CD8-positive, alpha-beta memory T cell (primary cell): ENCODE measurements at regions not wholly inside any gene's neighbourhood (a gene's known extent, or its start where the extent isn't known, plus 50 kb on each side); places are given as distances from the start of the nearest gene placed in this dataset.
A peak's percentile ranks its signal among the peaks of the same experiment; 100 is the strongest.

Experiments used
- CTCF ChIA-PET: fragments of 350-600 bp; sonication (Branson Sonifier 250); formaldehyde crosslinking; loops from one replicate; lab custom pipeline; 2021; ENCODE audit warnings: antibody characterized with exemption; lab: Charles Lee
- POLR2A ChIA-PET: fragments of 350-600 bp; sonication (Branson Sonifier 250); formaldehyde crosslinking; loops from one replicate; lab custom pipeline; 2021; ENCODE audit warnings: antibody characterized with exemption; lab: Charles Lee
- DNase-seq, 5 donors: peaks; one replicate each; pipeline versions ENCODE4 v3.0.0 to v3.0.0-alpha.2; 2020 to 2022; ENCODE audit warnings: mixed read lengths in 1 of 5
- H3K27ac ChIP-seq: one replicate; pipeline ENCODE4 v1.7.0; 2013; ENCODE audit warnings: low read depth, mild to moderate bottlenecking, low read length, moderate library complexity
- H3K27me3 ChIP-seq: 2 replicates; pipeline ENCODE4 v1.7.0; 2013; ENCODE audit warnings: low read length, mild to moderate bottlenecking; ENCODE audit not compliant: insufficient read depth, poor library complexity, severe bottlenecking
- H3K36me3 ChIP-seq: 2 replicates; pipeline ENCODE4 v1.7.0; 2013; ENCODE audit warnings: mild to moderate bottlenecking, low read length, moderate library complexity; ENCODE audit not compliant: insufficient read depth
- H3K4me1 ChIP-seq: 2 replicates; pipeline ENCODE4 v1.7.0; 2013; ENCODE audit warnings: mild to moderate bottlenecking, low read length, moderate library complexity; ENCODE audit not compliant: insufficient read depth
- H3K4me3 ChIP-seq: 2 replicates; pipeline ENCODE4 v1.7.0; 2013; ENCODE audit warnings: mild to moderate bottlenecking, low read length
- H3K9me3 ChIP-seq: 2 replicates; pipeline ENCODE4 v1.7.0; 2013; ENCODE audit warnings: mild to moderate bottlenecking, low read length
- H3K27ac Mint-ChIP-seq, 8 donors: one replicate each; pipeline ENCODE4 v1.8.0; 2020 to 2021; ENCODE audit warnings: mixed read lengths in 8 of 8, mild to moderate bottlenecking in 6 of 8, inconsistent platforms in 3 of 8, moderate library complexity in 3 of 8
- H3K27me3 Mint-ChIP-seq, 2 donors: one replicate each; pipeline ENCODE4 v1.8.0; 2020 to 2021; ENCODE audit warnings: mixed read lengths in 2 of 2, mild to moderate bottlenecking in 1 of 2, moderate library complexity in 1 of 2
- H3K36me3 Mint-ChIP-seq, 3 donors: one replicate each; pipeline ENCODE4 v1.8.0; 2020 to 2021; ENCODE audit warnings: mixed read lengths in 3 of 3, inconsistent platforms in 1 of 3, mild to moderate bottlenecking in 1 of 3
- H3K4me1 Mint-ChIP-seq, 3 donors: one replicate each; pipeline ENCODE4 v1.8.0; 2020 to 2021; ENCODE audit warnings: mixed read lengths in 3 of 3, inconsistent platforms in 1 of 3, mild to moderate bottlenecking in 1 of 3
- H3K4me3 Mint-ChIP-seq, 7 donors: one replicate each; pipeline ENCODE4 v1.8.0; 2020 to 2021; ENCODE audit warnings: mixed read lengths in 7 of 7, mild to moderate bottlenecking in 6 of 7, moderate library complexity in 4 of 7, inconsistent platforms in 2 of 7
- H3K9me3 Mint-ChIP-seq, 5 donors: one replicate each; pipeline ENCODE4 v1.8.0; 2020 to 2022; ENCODE audit warnings: mixed read lengths in 5 of 5, mild to moderate bottlenecking in 3 of 5, moderate library complexity in 2 of 5, inconsistent platforms in 1 of 5

DNA sequence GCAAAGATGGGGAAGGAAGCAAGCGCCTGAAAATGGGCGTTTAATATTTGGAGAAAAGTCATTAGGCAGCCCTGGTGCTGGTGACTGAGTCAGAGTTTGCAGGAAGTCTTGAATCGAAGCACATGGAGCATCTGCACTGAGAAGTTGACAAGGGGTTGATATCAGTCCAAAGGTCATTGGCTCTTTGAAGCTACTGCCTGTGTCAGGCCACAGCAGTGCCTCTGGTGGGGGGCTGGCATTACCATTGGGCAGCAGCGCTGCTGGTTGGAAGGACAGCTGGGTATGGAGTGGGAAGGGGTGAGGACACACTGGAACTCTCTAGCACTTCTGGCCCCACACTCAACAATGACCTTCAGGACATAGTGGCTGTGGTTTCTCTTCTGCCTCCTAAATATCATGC lies 150.4 kb upstream of the ERCC6L2 start:
- Mint-ChIP-seq H3K27ac (peak overlapping the region; percentile 69 to 97 (median 77)), H3K9me3 (peaks cover 11 to 16% (median 12%) of the 10 kb centered on the region in 5 donors), H3K4me3 (peak overlapping the region in 3 of 7 donors; percentile 3 to 51 (median 36)), H3K27me3 (peaks cover 0 to 3% of the 10 kb centered on the region in 2 donors), H3K4me1 (peaks cover 31 to 45% (median 44%) of the 10 kb centered on the region in 3 donors), H3K36me3 (no peaks in the 10 kb centered on the region)
- ChIA-PET POLR2A (no interaction called here), CTCF (no interaction called here)
- Histone ChIP-seq H3K27ac (no peak overlapping the region), H3K4me1 (peaks cover 34% of the 10 kb centered on the region), H3K9me3 (peaks cover 10% of the 10 kb centered on the region), H3K36me3 (no peaks in the 10 kb centered on the region), H3K27me3 (no peaks in the 10 kb centered on the region), H3K4me3 (peak overlapping the region; percentile 30)
- DNase-seq = no peak

DNA sequence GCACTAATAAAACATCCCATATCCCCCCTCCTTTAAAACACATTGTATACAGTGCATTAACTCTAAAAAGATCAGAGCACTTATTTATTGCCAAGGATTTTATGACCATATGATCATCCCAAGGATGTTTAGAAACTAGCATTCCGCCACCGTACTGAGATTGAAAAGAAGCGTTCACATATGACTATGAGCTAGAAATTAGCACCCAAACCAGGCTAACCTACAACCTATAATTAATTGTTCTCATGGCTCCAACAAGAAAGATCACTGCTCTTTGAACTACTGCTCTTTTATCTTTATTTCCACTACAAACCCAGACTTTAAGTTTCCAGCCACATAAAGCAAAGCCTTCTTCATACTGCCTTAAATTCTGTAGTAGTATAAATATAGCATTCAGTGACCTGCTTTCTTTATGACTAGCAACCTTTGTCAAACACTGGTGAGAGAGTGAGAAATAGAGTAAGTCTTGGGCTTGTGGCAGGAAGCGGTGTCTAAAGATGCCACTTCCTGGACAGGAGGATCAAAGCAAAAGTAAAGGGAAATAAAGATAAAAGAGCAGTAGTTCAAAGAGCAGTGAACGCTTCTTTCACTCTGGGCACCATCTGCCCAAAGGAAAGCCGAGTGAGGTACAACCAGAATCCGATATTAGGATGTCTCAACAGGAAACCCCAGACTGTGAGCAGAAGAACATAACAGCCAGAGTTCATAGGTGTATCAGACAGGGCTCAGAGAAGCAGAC lies 151.1 kb upstream of the ERCC6L2 start:
- peak; percentile 38 to 90 (median 85) for DNase-seq
- peak overlapping the region; percentile 69 to 97 (median 77) for H3K27ac Mint-ChIP-seq
- H3K27ac ChIP-seq = no peak overlapping the region
- no peak overlapping the region for H3K4me3 ChIP-seq
- H3K36me3 ChIP-seq = no peaks in the 10 kb centered on the region
- no peaks in the 10 kb centered on the region for H3K36me3 Mint-ChIP-seq
- peaks cover under 1 to 3% of the 10 kb centered on the region in 2 donors for H3K27me3 Mint-ChIP-seq
- peaks cover 31 to 45% (median 44%) of the 10 kb centered on the region in 3 donors for H3K4me1 Mint-ChIP-seq
- H3K9me3 Mint-ChIP-seq = peaks cover 11 to 16% (median 12%) of the 10 kb centered on the region in 5 donors
- ChIA-PET POLR2A (no interaction called here), CTCF (no interaction called here)
- H3K27me3 ChIP-seq = no peaks in the 10 kb centered on the region
- peak overlapping the region; percentile 1 to 62 (median 42) for H3K4me3 Mint-ChIP-seq
- peaks cover 10% of the 10 kb centered on the region for H3K9me3 ChIP-seq
- peaks cover 34% of the 10 kb centered on the region for H3K4me1 ChIP-seq

DNA sequence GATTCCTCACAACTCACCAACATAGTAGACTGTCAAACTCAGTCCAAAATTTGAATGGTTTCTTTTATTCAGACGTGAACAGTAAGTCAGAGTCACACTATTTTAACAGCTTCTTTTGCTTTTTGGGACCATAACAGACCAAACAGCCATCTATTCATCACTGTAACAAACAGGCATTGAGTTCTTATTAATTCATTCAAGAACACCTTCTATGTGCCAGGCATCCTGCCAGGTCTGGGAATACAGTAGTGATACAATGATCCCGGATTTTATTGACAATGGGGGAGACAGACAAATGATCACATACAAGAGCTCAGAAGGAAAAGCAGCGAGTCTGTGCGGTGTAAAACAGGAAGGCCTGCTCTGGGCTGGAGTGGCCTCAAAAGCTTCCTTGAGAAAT lies 153.3 kb upstream of the ERCC6L2 start:
- CTCF ChIA-PET = no interaction called here

DNA sequence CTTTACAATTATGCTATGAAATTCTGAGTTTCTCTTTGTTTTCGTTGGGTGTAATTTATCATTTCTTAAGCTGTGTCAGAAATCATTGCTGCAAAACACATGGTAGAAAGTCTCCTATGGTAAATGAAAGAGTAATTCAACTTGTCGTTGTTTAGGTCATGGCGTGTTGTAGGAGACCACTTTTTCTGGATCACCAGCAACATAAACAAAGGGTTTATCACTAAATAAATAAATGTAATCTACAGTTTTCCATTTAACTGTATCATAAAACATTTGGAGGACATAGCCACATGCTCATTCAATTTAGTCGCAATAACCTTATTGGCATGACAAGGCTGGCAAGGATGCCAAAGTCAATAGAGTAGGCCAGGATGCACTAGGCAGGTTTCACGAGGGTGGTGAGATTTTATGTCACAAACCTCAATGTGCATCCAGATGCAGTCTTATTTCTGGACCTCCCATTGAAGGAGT lies 154.4 kb upstream of the ERCC6L2 start:
- peaks cover 10% of the 10 kb centered on the region for H3K9me3 ChIP-seq
- Mint-ChIP-seq H3K27me3 (peaks cover 3 to 10% of the 10 kb centered on the region in 2 donors), H3K27ac (no peak overlapping the region), H3K9me3 (peaks cover 11 to 15% (median 12%) of the 10 kb centered on the region in 5 donors), H3K4me1 (peaks cover 31 to 40% (median 37%) of the 10 kb centered on the region in 3 donors), H3K36me3 (peaks cover 0 to 8% (median 0%) of the 10 kb centered on the region in 3 donors), H3K4me3 (no peak overlapping the region)
- H3K36me3 ChIP-seq = no peaks in the 10 kb centered on the region
- no peak overlapping the region for H3K4me3 ChIP-seq
- H3K27ac ChIP-seq = no peak overlapping the region
- H3K4me1 ChIP-seq = peaks cover 22% of the 10 kb centered on the region
- ChIA-PET CTCF (no interaction called here), POLR2A (no interaction called here)
- no peak for DNase-seq
- H3K27me3 ChIP-seq = no peaks in the 10 kb centered on the region

More for the DNA sequence above, 153.3 kb upstream of the ERCC6L2 start:
- Mint-ChIP-seq H3K9me3 (peaks cover 11 to 15% (median 13%) of the 10 kb centered on the region in 5 donors), H3K36me3 (peaks cover 0 to 8% (median 0%) of the 10 kb centered on the region in 3 donors), H3K4me3 (peak overlapping the region in 1 of 7 donors; percentile 52), H3K4me1 (peaks cover 31 to 44% (median 43%) of the 10 kb centered on the region in 3 donors), H3K27ac (peak overlapping the region in 2 of 8 donors; percentile 7 to 10), H3K27me3 (peaks cover 3 to 10% of the 10 kb centered on the region in 2 donors)
- DNase-seq = no peak
- no peak overlapping the region for H3K4me3 ChIP-seq
- H3K27ac ChIP-seq = no peak overlapping the region
- H3K27me3 ChIP-seq = no peaks in the 10 kb centered on the region
- H3K4me1 ChIP-seq = peaks cover 33% of the 10 kb centered on the region
- no peaks in the 10 kb centered on the region for H3K36me3 ChIP-seq
- H3K9me3 ChIP-seq = peaks cover 10% of the 10 kb centered on the region
- POLR2A ChIA-PET = no interaction called here

DNA sequence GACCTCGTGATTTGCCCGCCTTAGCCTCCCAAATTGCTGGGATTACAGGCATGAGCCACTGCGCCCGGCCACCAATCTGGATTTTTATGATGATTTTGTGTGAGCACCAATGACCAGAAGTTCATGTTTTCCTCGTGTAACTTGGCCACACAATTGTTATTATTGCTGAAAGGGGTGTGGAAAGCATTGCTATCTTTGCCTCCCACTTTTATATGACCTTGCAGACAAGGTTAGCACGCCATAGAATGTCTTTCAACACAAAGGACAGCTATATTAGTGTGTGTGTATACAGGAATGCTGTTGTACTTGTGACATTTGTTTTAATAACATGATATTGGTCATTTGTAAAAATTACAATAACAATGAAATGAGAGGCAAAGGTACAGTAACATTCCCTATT lies 155.0 kb upstream of the ERCC6L2 start:
- DNase-seq = no peak
- Mint-ChIP-seq H3K36me3 (peaks cover 0 to 9% (median 2%) of the 10 kb centered on the region in 3 donors), H3K27ac (peak overlapping the region in 1 of 8 donors; percentile 2), H3K9me3 (peaks cover 6 to 14% (median 8%) of the 10 kb centered on the region in 5 donors), H3K27me3 (peaks cover 5 to 9% of the 10 kb centered on the region in 2 donors), H3K4me1 (peaks cover 27 to 34% (median 31%) of the 10 kb centered on the region in 3 donors), H3K4me3 (no peak overlapping the region)
- ChIA-PET POLR2A (no interaction called here), CTCF (no interaction called here)
- H3K36me3 ChIP-seq = no peaks in the 10 kb centered on the region
- no peak overlapping the region for H3K4me3 ChIP-seq
- no peak overlapping the region for H3K27ac ChIP-seq
- H3K27me3 ChIP-seq = no peaks in the 10 kb centered on the region
- peaks cover 6% of the 10 kb centered on the region for H3K9me3 ChIP-seq
- H3K4me1 ChIP-seq = peaks cover 18% of the 10 kb centered on the region

DNA sequence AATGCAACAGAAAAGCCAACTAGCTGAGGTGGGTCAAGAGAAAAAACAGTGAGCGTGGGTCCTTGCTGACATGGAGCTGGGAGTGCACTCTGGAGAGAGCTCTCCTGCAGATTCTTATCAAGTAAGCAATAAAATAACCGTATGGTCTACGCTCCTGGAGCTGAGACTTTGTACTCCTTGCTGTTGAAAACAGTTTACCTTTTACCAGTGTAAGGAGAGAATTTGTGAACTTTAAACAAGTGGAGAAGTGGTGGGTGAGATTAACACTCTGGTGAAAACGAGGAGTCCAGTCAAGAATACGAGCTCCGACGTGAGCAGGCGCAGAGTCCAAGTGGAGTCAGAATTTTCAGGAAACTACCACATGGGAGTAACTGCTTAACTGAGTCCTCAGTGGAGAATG lies 156.1 kb upstream of the ERCC6L2 start:
- H3K9me3 Mint-ChIP-seq = peaks cover 0 to 10% (median 5%) of the 10 kb centered on the region in 5 donors
- no peak for DNase-seq
- H3K36me3 Mint-ChIP-seq = peaks cover 0 to 12% (median 3%) of the 10 kb centered on the region in 3 donors
- Histone ChIP-seq H3K36me3 (no peaks in the 10 kb centered on the region), H3K27ac (no peak overlapping the region), H3K4me1 (peaks cover 10% of the 10 kb centered on the region), H3K4me3 (no peak overlapping the region), H3K27me3 (no peaks in the 10 kb centered on the region), H3K9me3 (no peaks in the 10 kb centered on the region)
- peaks cover 7 to 9% of the 10 kb centered on the region in 2 donors for H3K27me3 Mint-ChIP-seq
- ChIA-PET POLR2A (no interaction called here), CTCF (no interaction called here)
- H3K4me1 Mint-ChIP-seq = peaks cover 16 to 22% (median 20%) of the 10 kb centered on the region in 3 donors
- peak overlapping the region in 1 of 8 donors; percentile 11 for H3K27ac Mint-ChIP-seq
- H3K4me3 Mint-ChIP-seq = no peak overlapping the region

DNA sequence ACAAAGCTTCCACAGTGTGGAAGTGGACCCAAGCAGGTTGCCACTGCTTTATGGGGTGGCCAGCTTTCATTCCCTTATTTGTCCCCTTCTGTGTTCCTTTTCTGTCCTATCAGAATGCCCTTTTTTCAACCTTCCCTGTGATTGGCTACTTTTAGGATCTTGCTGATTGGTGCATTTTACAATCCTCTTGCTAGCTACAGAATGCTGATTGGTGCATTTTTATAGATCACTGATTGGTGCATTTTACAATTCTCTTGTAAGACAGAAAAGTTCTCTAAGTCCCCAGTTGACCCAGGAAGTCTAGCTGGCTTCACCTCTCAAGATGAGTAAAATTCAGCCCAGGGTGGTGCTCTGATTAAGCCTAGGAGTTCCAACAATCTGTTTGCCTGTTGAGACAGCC lies 157.2 kb upstream of the ERCC6L2 start:
- H3K4me3 ChIP-seq = no peak overlapping the region
- Mint-ChIP-seq H3K27ac (no peak overlapping the region), H3K9me3 (peaks cover 0 to 8% (median 5%) of the 10 kb centered on the region in 5 donors), H3K4me1 (peaks cover 6 to 12% (median 10%) of the 10 kb centered on the region in 3 donors), H3K36me3 (peaks cover 0 to 12% (median 5%) of the 10 kb centered on the region in 3 donors), H3K4me3 (no peak overlapping the region), H3K27me3 (peaks cover 10 to 11% of the 10 kb centered on the region in 2 donors)
- no peaks in the 10 kb centered on the region for H3K4me1 ChIP-seq
- no peaks in the 10 kb centered on the region for H3K27me3 ChIP-seq
- DNase-seq = no peak
- H3K9me3 ChIP-seq = no peaks in the 10 kb centered on the region
- ChIA-PET CTCF (no interaction called here), POLR2A (no interaction called here)
- H3K27ac ChIP-seq = no peak overlapping the region
- H3K36me3 ChIP-seq = no peaks in the 10 kb centered on the region

DNA sequence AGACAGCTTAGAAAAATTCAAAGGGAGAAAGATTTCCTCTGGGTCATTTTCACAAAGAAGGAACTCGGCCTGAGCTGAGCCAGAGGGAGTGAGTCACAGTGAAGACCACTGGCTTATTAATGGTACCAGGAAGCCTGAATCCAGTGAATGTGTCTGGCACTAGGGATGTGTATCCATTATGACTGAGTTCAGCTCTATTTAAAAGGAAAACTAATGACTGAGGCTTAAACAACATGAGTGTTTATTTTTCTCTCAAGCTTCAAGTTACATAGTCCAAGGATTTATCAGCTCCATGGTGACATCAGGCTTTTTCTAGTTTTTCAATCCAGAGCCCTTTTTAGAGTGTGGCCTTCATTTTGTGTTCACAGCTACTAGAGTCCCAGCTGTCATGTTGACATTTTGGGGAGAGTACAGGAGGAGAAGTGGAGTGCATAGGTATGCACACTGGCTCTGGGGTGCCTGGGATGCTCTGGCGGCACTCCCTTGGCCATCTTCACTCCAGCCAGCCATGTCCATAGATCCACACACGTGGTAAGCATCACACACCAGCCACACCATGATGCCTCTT lies 159.5 kb upstream of the ERCC6L2 start:
- CTCF ChIA-PET = no interaction called here
- Mint-ChIP-seq H3K4me3 (no peak overlapping the region), H3K4me1 (no peaks in the 10 kb centered on the region), H3K9me3 (peaks cover 0 to 8% (median 5%) of the 10 kb centered on the region in 5 donors), H3K36me3 (peaks cover 0 to 12% (median 5%) of the 10 kb centered on the region in 3 donors), H3K27me3 (peaks cover 11 to 14% of the 10 kb centered on the region in 2 donors), H3K27ac (peak overlapping the region in 1 of 8 donors; percentile 83)
- Histone ChIP-seq H3K9me3 (no peaks in the 10 kb centered on the region), H3K27ac (no peak overlapping the region), H3K36me3 (no peaks in the 10 kb centered on the region), H3K4me3 (no peak overlapping the region), H3K27me3 (no peaks in the 10 kb centered on the region), H3K4me1 (no peaks in the 10 kb centered on the region)
- no peak for DNase-seq
- POLR2A ChIA-PET = no interaction called here
